HG02678 (cell line): ENCODE measurements at regions not wholly inside any gene's neighbourhood (a gene's known extent, or its start where the extent isn't known, plus 50 kb on each side); places are given as distances from the start of the nearest gene placed in this dataset.
A peak's percentile ranks its signal among the peaks of the same experiment; 100 is the strongest.

ENCODE experiments used
- ATAC-seq: cut with Tn5 transposase; IDR thresholded peaks from one replicate; pipeline ENCODE4 v1.9.1; 2021; ENCODE audit warnings: mild to moderate bottlenecking, moderate library complexity; ENCODE audit not compliant: unreplicated experiment

GRCh38 chr5:17428176-17428800, 69.7 kb upstream of the TAF11L2 start:
- ATAC-seq = no peak

GRCh38 chr5:17429353-17429752, 68.7 kb upstream of the TAF11L2 start:
- no peak for ATAC-seq

DNA sequence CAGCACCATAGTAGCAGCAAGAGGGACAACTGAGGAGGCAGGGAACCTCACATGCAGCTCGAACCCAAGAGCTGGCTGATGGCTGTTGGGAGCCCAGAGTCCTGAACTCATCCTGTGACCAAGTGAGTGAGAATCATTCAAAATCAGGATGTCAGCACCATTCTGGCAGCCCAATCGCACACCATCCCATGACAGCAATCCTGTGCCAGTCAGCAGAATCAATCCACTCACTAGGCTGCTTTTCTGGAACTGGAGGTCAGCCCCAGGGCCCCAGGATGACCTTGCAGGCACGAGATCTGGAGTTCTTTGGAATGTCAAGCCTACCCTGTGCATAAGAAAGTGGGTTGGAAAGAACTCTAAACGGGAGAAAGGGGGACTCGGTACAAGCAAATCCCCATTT, 67.8 kb upstream of the TAF11L2 start:
- ATAC-seq = no peak

DNA sequence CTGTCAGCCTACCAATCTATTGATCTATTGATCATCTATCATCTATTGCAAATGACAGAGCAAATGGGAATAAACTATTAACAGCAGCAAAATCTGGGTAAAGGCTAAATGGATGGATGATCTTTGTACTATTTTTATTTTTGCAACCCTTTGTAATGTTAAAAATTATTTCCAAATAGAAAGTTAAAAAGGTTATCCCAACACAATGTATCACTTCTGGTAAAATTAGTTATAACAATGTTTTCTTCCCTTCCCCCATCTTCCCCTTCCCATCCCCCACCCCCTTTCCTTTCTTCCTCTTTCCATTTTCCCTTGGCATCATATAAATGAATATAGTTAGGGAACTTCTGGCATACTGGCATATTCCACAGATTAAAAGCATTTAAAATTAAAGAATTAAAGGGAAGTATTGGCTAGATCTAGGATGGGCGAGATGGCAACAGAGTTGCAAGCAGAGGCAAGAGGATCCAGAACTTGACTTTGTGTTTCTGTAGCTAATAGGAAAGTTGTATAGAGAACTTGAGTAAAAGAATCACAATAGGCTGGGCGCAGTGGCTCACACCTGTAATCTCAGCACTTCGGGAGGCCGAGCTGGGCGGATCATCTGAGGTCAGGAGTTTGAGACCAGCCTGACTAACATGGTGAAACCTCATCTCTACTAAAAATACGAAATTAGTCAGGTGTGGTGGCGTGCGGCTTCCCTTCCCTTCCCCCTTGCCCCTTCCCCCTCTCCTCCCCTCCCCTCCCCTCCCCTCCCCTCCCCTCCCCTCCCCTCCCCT, 66.6 kb upstream of the TAF11L2 start:
- no peak for ATAC-seq

DNA sequence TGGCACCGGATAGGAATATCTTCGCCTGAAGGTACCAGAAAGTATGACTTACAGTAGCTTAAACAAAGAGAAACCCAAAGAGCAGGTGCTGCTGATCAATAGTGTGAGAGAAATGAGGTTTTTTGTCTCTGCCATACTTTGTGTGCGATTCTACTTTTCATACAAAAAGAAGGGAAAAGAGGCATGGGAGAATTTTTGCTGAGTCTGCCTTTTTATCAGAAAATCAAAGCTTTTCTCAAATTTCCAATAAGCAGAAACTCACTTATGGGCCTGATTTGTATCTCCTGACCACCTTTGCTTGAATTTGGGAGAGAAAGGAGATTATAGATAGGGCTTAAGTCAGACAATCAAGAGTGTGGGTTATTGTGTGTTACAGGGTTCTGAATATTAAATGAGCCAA, 65.5 kb upstream of the TAF11L2 start:
- ATAC-seq = no peak

DNA sequence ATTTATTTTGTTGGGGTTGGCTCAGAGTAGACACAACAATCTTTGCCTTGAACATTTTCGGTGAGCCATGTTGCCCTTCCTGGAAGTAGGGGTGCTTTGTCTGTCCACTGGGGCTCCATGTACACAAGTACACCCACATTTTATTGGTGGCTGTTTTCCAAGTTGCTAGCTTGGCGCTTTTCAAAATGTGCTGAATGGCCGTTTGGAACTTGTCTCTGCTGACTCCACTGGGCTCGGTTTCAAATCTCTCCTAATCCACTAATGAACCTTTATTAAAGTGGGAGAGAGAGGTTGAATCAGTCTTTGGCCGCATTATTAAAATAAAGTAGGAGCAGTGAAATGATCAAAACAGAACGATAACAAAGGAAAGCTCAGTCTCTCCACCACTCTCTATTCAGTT, 64.6 kb upstream of the TAF11L2 start:
- no peak for ATAC-seq

DNA sequence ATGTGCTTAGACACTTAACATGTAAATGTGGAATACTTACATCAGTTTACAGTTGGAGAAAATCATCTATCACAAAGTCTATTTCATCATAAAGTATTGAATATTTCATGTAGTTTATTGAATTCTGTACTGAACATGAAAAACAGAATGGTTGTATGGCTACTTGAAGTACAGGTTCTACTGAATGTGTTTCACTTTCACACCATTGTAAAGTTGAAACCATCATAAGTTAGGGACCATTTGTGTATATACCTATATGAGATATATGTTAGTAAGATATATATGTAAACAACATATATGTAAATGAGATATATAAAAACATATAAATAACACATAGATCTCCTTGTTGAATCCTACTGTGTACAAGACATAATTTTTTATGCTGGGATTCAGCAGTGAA, 63.0 kb upstream of the TAF11L2 start:
- peak; percentile 51 for ATAC-seq

- peak; percentile 53 for ATAC-seq
Observed at GRCh38 chr5:17436350-17436749, 61.7 kb upstream of the TAF11L2 start.

DNA sequence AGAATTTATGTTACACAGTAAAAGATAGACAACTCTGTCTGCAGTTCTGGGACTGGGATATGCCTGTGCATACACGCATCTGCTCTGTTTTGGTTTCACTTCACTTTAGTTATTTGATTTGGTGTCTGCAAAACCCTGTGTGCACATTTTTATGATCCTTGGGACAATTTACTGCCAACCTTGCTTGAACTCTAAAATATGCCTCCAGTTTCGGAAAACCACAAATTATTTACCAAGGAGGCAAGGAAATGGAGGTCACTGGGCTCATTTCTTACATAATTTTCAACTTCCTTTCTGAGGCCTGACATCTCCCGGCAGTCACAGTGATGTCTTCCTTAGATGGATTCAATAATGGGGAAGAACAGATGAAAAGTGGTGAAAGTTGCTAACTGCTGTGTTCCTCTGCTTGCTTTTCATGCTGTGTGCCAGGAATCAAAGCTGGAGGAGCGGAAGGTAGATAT, 61.2 kb upstream of the TAF11L2 start:
- ATAC-seq = peak; percentile 88

GRCh38 chr5:17438027-17438426, 60.0 kb upstream of the TAF11L2 start:
- ATAC-seq = no peak

- no peak for ATAC-seq
Observed at GRCh38 chr5:17439956-17440355, 58.1 kb upstream of the TAF11L2 start.

DNA sequence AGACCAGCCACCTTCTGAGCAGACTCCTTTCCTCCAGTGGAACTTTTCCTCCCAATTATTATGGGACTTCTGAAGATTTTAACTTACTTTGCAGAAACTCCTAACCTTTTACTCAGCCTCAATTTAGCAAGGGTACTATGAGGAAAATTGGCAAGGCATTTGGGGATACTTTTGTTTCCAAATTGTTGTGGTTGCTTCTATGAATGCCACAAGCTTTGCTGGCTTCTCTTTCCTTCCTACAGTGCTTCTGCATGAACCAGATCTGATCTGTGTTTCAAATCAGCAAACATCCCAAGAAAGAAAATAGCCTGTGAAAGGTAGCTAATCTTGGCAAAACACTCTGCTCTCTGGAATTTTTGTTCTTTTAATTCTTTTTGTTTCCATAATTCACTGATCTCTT, 57.3 kb upstream of the TAF11L2 start:
- no peak for ATAC-seq

DNA sequence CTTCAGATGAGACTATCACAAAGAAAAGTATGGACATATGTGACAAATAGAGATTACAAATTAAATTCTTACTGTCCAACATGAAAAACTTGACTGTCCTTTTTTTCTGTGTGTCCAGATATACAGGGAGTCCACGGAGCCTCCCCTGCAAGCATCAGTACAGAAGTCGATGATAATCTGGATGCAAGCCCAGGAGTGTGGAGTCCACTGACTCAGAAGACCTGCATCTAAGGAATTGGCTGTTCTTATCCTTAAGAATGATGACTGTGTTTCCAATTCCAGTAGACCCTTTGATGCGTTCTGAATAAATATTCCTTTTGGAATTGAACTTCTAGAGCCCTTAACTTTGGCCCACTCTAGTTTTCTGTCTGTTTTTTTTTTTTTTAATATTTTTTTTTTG, 56.7 kb upstream of the TAF11L2 start:
- no peak for ATAC-seq

DNA sequence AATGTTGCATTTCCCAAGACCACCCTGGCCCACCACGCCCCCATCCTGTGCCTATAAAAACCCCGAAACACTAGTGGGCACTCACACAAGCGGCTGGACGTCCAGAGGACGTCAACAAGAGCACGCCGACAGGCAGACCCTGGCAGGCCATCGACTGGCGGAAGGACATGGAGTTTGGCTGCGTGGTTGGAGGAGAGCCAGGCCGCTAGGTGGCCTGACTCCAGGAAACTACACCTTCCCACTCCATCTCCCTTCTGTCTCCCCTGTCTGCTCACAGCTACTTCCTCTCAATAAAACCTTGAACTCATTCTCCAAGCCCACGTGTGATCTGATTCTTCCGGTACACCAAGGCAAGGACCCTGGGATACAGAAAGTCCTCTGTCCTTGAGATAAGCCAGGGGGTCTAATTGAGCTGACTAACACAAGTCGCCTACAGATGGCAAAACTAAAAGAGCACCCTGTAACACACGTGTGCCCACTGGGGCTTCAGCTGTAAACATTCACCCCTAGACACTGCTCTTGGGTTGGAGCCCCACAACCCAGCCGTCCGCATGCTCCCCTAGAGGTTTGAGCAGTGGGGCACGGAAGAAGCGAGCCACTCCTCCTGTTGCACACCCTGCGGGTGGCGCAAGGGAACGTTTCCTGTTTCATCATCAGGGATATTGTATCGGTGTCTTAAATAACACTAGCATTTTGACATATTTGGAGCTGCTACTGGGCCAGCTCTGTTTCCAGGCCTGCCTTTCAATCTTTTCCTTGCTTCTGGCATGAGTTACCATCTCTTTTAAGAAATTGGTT, 54.5 kb upstream of the TAF11L2 start:
- no peak for ATAC-seq

GRCh38 chr5:17444496-17444895, 53.5 kb upstream of the TAF11L2 start:
- no peak for ATAC-seq

DNA sequence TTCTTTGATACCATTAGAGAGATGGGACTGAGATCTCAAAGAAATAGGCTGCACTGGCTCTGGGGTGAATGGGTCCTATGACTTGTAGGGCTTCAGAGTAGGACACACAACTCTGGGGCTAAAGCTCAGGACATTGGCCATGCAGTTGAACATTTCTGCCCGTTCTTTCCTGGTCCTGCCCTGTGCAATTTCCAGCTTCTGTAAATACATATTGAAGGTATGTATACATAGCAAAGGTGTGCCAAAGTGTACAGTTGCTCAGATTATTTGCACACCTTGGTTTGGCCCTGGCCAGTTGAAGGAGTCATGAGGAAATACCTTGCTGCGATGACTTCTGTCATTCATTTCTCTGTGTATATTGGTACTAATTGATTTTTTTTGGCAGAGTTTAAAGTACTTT, 52.8 kb upstream of the TAF11L2 start:
- ATAC-seq = no peak
